IMR-90 (cell line): ENCODE measurements at regions not wholly inside any gene's neighbourhood (a gene's known extent, or its start where the extent isn't known, plus 50 kb on each side); places are given as distances from the start of the nearest gene placed in this dataset.

Experiments
- ATAC-seq: fragments of 200-7000 bp; cut with Tn5 transposase; 2 replicates; pipeline ENCODE4 v1.9.1; 2020; ENCODE audit warnings: low read depth, mild to moderate bottlenecking, moderate library complexity
- BruUV-seq: library from RNA; stranded (reverse); fragments of 400-500 nt; replicated peaks from 2 replicates; lab custom pipeline; 2021; lab: Mats Ljungman, UMichigan
- CTCF ChIA-PET: fragments of 300-600 bp; formaldehyde crosslinking; extraction: SDS; loops from one replicate; lab custom pipeline; 2021; ENCODE audit warnings: antibody characterized with exemption; lab: Yijun Ruan, JAX
- POLR2A ChIA-PET: fragments of 300-600 bp; sonication (Branson Sonifier 250); formaldehyde crosslinking; loops from one replicate; lab custom pipeline; 2022; ENCODE audit warnings: antibody characterized with exemption; ENCODE audit not compliant: unreplicated experiment; lab: Charles Lee
- DNase-seq: peaks from one replicate; pipeline ENCODE4 v3.0.0; 2013
- H2AFZ ChIP-seq: replicated peaks from 2 replicates; pipeline ENCODE3; 2013; ENCODE audit warnings: low read length, mild to moderate bottlenecking; ENCODE audit not compliant: poor library complexity
- H2AK5ac ChIP-seq: 2 replicates; pipeline ENCODE4 v1.6.1; 2013; ENCODE audit warnings: low read depth, low read length, inconsistent platforms
- H2AK9ac ChIP-seq: replicated peaks from 2 replicates; pipeline ENCODE3; 2013; ENCODE audit warnings: mild to moderate bottlenecking, low read depth, low read length, moderate library complexity; ENCODE audit not compliant: poor library complexity
- H2BK120ac ChIP-seq: 2 replicates; pipeline ENCODE4 v1.6.1; 2013; ENCODE audit warnings: low read depth, low read length, inconsistent platforms
- H2BK15ac ChIP-seq: 3 replicates; pipeline ENCODE4 v1.6.1; 2013; ENCODE audit warnings: low read depth, low read length, inconsistent platforms
- H2BK20ac ChIP-seq: 2 replicates; pipeline ENCODE4 v1.6.1; 2013; ENCODE audit warnings: low read depth, mild to moderate bottlenecking, inconsistent platforms, low read length, moderate library complexity
- H2BK5ac ChIP-seq: 2 replicates; pipeline ENCODE4 v1.6.1; 2013; ENCODE audit warnings: mild to moderate bottlenecking, low read depth, low read length, inconsistent platforms; ENCODE audit not compliant: poor library complexity, severe bottlenecking
- H3K14ac ChIP-seq: replicated peaks from 2 replicates; pipeline ENCODE4 v1.6.1; 2013; ENCODE audit warnings: low read depth, low read length, inconsistent platforms
- H3K18ac ChIP-seq: 2 replicates; pipeline ENCODE4 v1.6.1; 2013; ENCODE audit warnings: low read depth, low read length, control low read depth
- H3K23ac ChIP-seq: 2 replicates; pipeline ENCODE4 v1.6.1; 2013; ENCODE audit warnings: low read depth, low read length, inconsistent platforms
- H3K27ac ChIP-seq: 2 replicates; pipeline ENCODE4 v1.5.1; 2013; ENCODE audit warnings: mild to moderate bottlenecking, control low read depth, low read length; ENCODE audit not compliant: insufficient read depth
- H3K27me3 ChIP-seq: 2 replicates; pipeline ENCODE4 v1.6.1; 2013; ENCODE audit warnings: low read length; ENCODE audit not compliant: control insufficient read depth, insufficient read depth
- H3K36me3 ChIP-seq: 2 replicates; pipeline ENCODE4 v1.6.1; 2013; ENCODE audit warnings: low read length, mixed read lengths; ENCODE audit not compliant: control insufficient read depth, insufficient read depth
- H3K4ac ChIP-seq: 2 replicates; pipeline ENCODE4 v1.6.1; 2013; ENCODE audit warnings: low read depth, low read length, inconsistent platforms
- H3K4me1 ChIP-seq: 2 replicates; pipeline ENCODE4 v1.6.1; 2013; ENCODE audit warnings: low read length, mixed read lengths; ENCODE audit not compliant: control insufficient read depth, insufficient read depth
- H3K4me2 ChIP-seq: 2 replicates; pipeline ENCODE4 v1.6.1; 2013; ENCODE audit warnings: low read depth, mild to moderate bottlenecking, control low read depth, low read length, moderate library complexity
- H3K4me3 ChIP-seq: 2 replicates; pipeline ENCODE4 v1.5.1; 2013; ENCODE audit warnings: low read depth, mild to moderate bottlenecking, control low read depth, low read length, moderate library complexity; ENCODE audit not compliant: insufficient read depth
- H3K56ac ChIP-seq: 2 replicates; pipeline ENCODE4 v1.6.1; 2013; ENCODE audit warnings: low read length, inconsistent platforms; ENCODE audit not compliant: insufficient read depth; ENCODE audit errors: extremely low read depth
- H3K79me1 ChIP-seq, 2 experiments: 2 replicates each; pipeline ENCODE4 v1.6.1; 2013; ENCODE audit warnings: low read length in 2 of 2, inconsistent platforms in 1 of 2, low read depth in 1 of 2
- H3K9ac ChIP-seq: 2 replicates; pipeline ENCODE4 v1.6.1; 2013; ENCODE audit warnings: low read depth, low read length, control low read depth
- H3K9me1 ChIP-seq: 2 replicates; pipeline ENCODE4 v1.6.1; 2013; ENCODE audit warnings: low read length, inconsistent platforms; ENCODE audit not compliant: insufficient read depth
- H3K9me3 ChIP-seq: 2 replicates; pipeline ENCODE4 v1.6.1; 2013; ENCODE audit warnings: low read length; ENCODE audit not compliant: control insufficient read depth, insufficient read depth
- H4K20me1 ChIP-seq: 2 replicates; pipeline ENCODE4 v1.6.1; 2013; ENCODE audit warnings: low read length, inconsistent platforms; ENCODE audit not compliant: insufficient read depth
- H4K5ac ChIP-seq: 2 replicates; pipeline ENCODE4 v1.6.1; 2013; ENCODE audit warnings: mild to moderate bottlenecking, low read depth, low read length, control low read depth
- H4K8ac ChIP-seq, 2 experiments: 2 replicates each; pipeline ENCODE4 v1.6.1; 2013; ENCODE audit warnings: low read depth in 2 of 2, low read length in 2 of 2, control low read depth in 1 of 2, inconsistent platforms in 1 of 2
- H4K91ac ChIP-seq: 2 replicates; pipeline ENCODE4 v1.6.1; 2013; ENCODE audit warnings: low read depth, low read length, inconsistent platforms; ENCODE audit not compliant: insufficient read depth
- BHLHE40 ChIP-seq: fragments of 150-350 bp; IDR thresholded peaks from 2 replicates; pipeline ENCODE4 v1.6.1; 2016; ENCODE audit warnings: mild to moderate bottlenecking, low read depth, low read length
- CEBPB ChIP-seq: IDR thresholded peaks from 2 replicates; pipeline ENCODE4 v1.6.1; 2012; ENCODE audit warnings: low read depth, low read length, improper control_type of control experiment
- CHD1 ChIP-seq: IDR thresholded peaks from 2 replicates; pipeline ENCODE4 v1.6.1; 2012; ENCODE audit warnings: low read depth, low read length, improper control_type of control experiment
- FOS ChIP-seq: fragments of 150-350 bp; IDR thresholded peaks from 2 replicates; pipeline ENCODE4 v1.6.1; 2016; ENCODE audit warnings: low read depth, low read length
- MAFK ChIP-seq: IDR thresholded peaks from 2 replicates; pipeline ENCODE4 v1.6.1; 2012; ENCODE audit warnings: low read depth, low read length, improper control_type of control experiment
- MAZ ChIP-seq: IDR thresholded peaks from 2 replicates; pipeline ENCODE4 v1.6.1; 2012; ENCODE audit warnings: low read depth, mild to moderate bottlenecking, low read length, improper control_type of control experiment, moderate library complexity, borderline replicate concordance
- MXI1 ChIP-seq: IDR thresholded peaks from 2 replicates; pipeline ENCODE4 v1.6.1; 2012; ENCODE audit warnings: low read depth, mild to moderate bottlenecking, low read length, moderate library complexity, borderline replicate concordance
- NFE2L2 ChIP-seq: fragments of 150-350 bp; IDR thresholded peaks from 2 replicates; pipeline ENCODE4 v1.6.1; 2016; ENCODE audit warnings: low read depth, mild to moderate bottlenecking, low read length
- POLR2A ChIP-seq: IDR thresholded peaks from 2 replicates; pipeline ENCODE4 v1.6.1; 2012; ENCODE audit warnings: mild to moderate bottlenecking, low read depth, low read length
- RAD21 ChIP-seq: IDR thresholded peaks from 2 replicates; pipeline ENCODE4 v1.6.1; 2012; ENCODE audit warnings: low read length, improper control_type of control experiment
- RCOR1 ChIP-seq: IDR thresholded peaks from 2 replicates; pipeline ENCODE4 v1.6.1; 2012; ENCODE audit warnings: mild to moderate bottlenecking, low read length, improper control_type of control experiment; ENCODE audit not compliant: insufficient replicate concordance
- RFX5 ChIP-seq: IDR thresholded peaks from 2 replicates; pipeline ENCODE4 v1.8.0; 2012; ENCODE audit warnings: low read depth, mild to moderate bottlenecking, low read length, moderate library complexity
- SMC3 ChIP-seq: fragments of 150-350 bp; IDR thresholded peaks from 2 replicates; pipeline ENCODE4 v1.6.1; 2016; ENCODE audit warnings: low read depth, mild to moderate bottlenecking, antibody characterized with exemption, low read length, moderate library complexity
- WGBS, 2 experiments: methylation state at CpG; one replicate each; pipeline versions ENCODE4 v1.1.5 to v1.1.7; 2013; ENCODE audit warnings: missing lambda C conversion rate in 2 of 2; ENCODE audit not compliant: insufficient read length in 1 of 2; ENCODE audit errors: extremely low coverage in 2 of 2; 5-methylcytosine and 5-hydroxymethylcytosine counted together
- dilution Hi-C: fragments of 300-500 bp; cut with HindIII; formaldehyde crosslinking; loops from one replicate; pipeline ENCODE4 v1.14.3; 2018; ENCODE audit warnings: low sequenced_read_pairs; ENCODE audit not compliant: unreplicated experiment
- in situ Hi-C: fragments of 300-500 bp; cut with MboI; formaldehyde crosslinking; loops from 3 replicates; pipeline ENCODE4 v1.14.3; 2019; ENCODE audit warnings: low sequenced_read_pairs, inconsistent platforms, mixed read lengths
- intact Hi-C: fragments of 100-400 bp; cut with micrococcal nuclease; formaldehyde crosslinking; loops from 2 replicates; pipeline ENCODE4 v1.10.0; 2022
- TF ChIP-seq, protein P1 (sequence below): fragments of 150-350 bp; IDR thresholded peaks from 2 replicates; pipeline ENCODE4 v1.6.1; 2017; ENCODE audit warnings: mild to moderate bottlenecking, antibody characterized with exemption, low read length, low read depth
- TF ChIP-seq, protein P2 (sequence below): conservative IDR thresholded peaks from 2 replicates; pipeline ENCODE4 v1.5.1; 2012; ENCODE audit warnings: mild to moderate bottlenecking, low read depth, low read length, improper control_type of control experiment
- TF ChIP-seq, protein P3 (sequence below): fragments of 150-350 bp; IDR thresholded peaks from 2 replicates; pipeline ENCODE4 v1.6.1; 2016; ENCODE audit warnings: low read depth, mild to moderate bottlenecking, low read length, moderate library complexity, borderline replicate concordance

DNA sequence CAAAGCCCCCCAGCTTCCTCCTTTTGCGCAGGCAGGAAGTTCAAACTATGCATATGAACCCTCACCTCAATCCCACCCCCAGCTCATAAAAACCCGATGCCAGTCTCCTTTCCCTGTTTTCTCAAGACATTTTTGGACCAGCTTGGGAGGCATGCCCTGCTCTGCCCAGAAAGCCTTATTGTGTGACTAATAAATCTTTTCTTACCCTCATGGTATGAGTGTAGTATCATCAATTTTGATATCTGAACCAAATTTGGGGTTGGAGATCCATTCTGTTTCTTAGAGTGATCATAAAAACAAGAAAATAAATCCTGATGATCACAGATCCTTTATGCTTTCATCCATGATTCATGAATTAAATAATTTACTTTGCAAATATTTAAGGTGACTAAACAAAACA lies 128.5 kb downstream of the ALG10B start:
- no peak for ATAC-seq
- no CpG with 5 or more reads among the region's 2 CpGs for WGBS, 2 experiments
- BruUV-seq, result no TSS peak
- POLR2A ChIA-PET, result no interaction called here
- H3K9me3 ChIP-seq, result 0 out of 2 replicates have a peak, but pooled peaks cover 4% of the 10 kb centered on the region
- no peak for DNase-seq
- no peaks in the 10 kb centered on the region for H3K4me1 ChIP-seq
- H4K91ac ChIP-seq, result no peak overlapping the region
- H4K20me1 ChIP-seq, result no peaks in the 10 kb centered on the region
- H3K9me1 ChIP-seq, result no peaks in the 10 kb centered on the region
- H3K4me3 ChIP-seq, result no peak overlapping the region
- no peak overlapping the region for H4K5ac ChIP-seq
- H3K4ac ChIP-seq, result no peak overlapping the region
- H3K18ac ChIP-seq, result no peak overlapping the region
- intact Hi-C loops (no loop called here), in situ Hi-C loops (no loop called here), dilution Hi-C loops (no loop called here)
- H3K79me1 ChIP-seq, result no peaks in the 10 kb centered on the region
- no peak overlapping the region for H2BK5ac ChIP-seq
- no peaks in the 10 kb centered on the region for H3K27me3 ChIP-seq
- TF ChIP-seq BHLHE40 (no peak), SMC3 (no peak), MAZ (no peak), POLR2A (no peak), RAD21 (no peak), CHD1 (no peak), RFX5 (no peak), FOS (no peak), NFE2L2 (no peak), CEBPB (no peak), RCOR1 (no peak), MAFK (no peak), MXI1 (no peak)
- TF ChIP-seq, protein P1, sequence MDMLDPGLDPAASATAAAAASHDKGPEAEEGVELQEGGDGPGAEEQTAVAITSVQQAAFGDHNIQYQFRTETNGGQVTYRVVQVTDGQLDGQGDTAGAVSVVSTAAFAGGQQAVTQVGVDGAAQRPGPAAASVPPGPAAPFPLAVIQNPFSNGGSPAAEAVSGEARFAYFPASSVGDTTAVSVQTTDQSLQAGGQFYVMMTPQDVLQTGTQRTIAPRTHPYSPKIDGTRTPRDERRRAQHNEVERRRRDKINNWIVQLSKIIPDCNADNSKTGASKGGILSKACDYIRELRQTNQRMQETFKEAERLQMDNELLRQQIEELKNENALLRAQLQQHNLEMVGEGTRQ, result no peak
- TF ChIP-seq, protein P2, sequence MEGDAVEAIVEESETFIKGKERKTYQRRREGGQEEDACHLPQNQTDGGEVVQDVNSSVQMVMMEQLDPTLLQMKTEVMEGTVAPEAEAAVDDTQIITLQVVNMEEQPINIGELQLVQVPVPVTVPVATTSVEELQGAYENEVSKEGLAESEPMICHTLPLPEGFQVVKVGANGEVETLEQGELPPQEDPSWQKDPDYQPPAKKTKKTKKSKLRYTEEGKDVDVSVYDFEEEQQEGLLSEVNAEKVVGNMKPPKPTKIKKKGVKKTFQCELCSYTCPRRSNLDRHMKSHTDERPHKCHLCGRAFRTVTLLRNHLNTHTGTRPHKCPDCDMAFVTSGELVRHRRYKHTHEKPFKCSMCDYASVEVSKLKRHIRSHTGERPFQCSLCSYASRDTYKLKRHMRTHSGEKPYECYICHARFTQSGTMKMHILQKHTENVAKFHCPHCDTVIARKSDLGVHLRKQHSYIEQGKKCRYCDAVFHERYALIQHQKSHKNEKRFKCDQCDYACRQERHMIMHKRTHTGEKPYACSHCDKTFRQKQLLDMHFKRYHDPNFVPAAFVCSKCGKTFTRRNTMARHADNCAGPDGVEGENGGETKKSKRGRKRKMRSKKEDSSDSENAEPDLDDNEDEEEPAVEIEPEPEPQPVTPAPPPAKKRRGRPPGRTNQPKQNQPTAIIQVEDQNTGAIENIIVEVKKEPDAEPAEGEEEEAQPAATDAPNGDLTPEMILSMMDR, result no peak
- TF ChIP-seq, protein P3, sequence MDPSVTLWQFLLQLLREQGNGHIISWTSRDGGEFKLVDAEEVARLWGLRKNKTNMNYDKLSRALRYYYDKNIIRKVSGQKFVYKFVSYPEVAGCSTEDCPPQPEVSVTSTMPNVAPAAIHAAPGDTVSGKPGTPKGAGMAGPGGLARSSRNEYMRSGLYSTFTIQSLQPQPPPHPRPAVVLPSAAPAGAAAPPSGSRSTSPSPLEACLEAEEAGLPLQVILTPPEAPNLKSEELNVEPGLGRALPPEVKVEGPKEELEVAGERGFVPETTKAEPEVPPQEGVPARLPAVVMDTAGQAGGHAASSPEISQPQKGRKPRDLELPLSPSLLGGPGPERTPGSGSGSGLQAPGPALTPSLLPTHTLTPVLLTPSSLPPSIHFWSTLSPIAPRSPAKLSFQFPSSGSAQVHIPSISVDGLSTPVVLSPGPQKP, result no peak
- H3K4me2 ChIP-seq, result no peak overlapping the region
- no peak overlapping the region for H2BK20ac ChIP-seq
- H2AFZ ChIP-seq, result no peak overlapping the region
- H3K14ac ChIP-seq, result no peak overlapping the region
- H3K36me3 ChIP-seq, result no peaks in the 10 kb centered on the region
- no peak overlapping the region for H3K56ac ChIP-seq
- no peak overlapping the region for H3K23ac ChIP-seq
- CTCF ChIA-PET, result no interaction called here
- no peak overlapping the region for H3K27ac ChIP-seq
- no peak overlapping the region for H2AK5ac ChIP-seq
- H2AK9ac ChIP-seq, result no peak overlapping the region
- H2BK15ac ChIP-seq, result no peak overlapping the region
- no peak overlapping the region for H4K8ac ChIP-seq
- H2BK120ac ChIP-seq, result no peak overlapping the region
- no peak overlapping the region for H3K9ac ChIP-seq
